ENCODE measurements at regions not wholly inside any gene's neighbourhood (a gene's known extent, or its start where the extent isn't known, plus 50 kb on each side); places are given as distances from the start of the nearest gene placed in this dataset.

- Histone ChIP-seq H2BK20ac (ENCODE audit: low read depth, low read length) (no peak overlapping the region), H4K20me1 (ENCODE audit: insufficient read depth, low read length) (no peaks in the 10 kb centered on the region), H3K9ac (ENCODE audit: low read depth, low read length) (no peak overlapping the region), H3K27ac (ENCODE audit: insufficient read depth, low read length) (no peak overlapping the region), H2AK9ac (replicated peaks; ENCODE audit: low read depth, low read length, poor library complexity) (no peak overlapping the region), H3K18ac (ENCODE audit: low read depth, low read length) (no peak overlapping the region), H4K5ac (ENCODE audit: low read depth, low read length) (no peak overlapping the region), H3K36me3 (ENCODE audit: control insufficient read depth, insufficient read depth, low read length) (no peaks in the 10 kb centered on the region), H3K9me3 (ENCODE audit: control insufficient read depth, insufficient read depth, low read length) (peaks cover 18% of the 10 kb centered on the region), H2BK15ac (ENCODE audit: low read depth, low read length) (no peak overlapping the region), H4K8ac (ENCODE audit: low read depth in 2 of 2, low read length in 2 of 2) (no peak overlapping the region), H3K79me1 (ENCODE audit: low read depth in 1 of 2, low read length in 2 of 2) (no peaks in the 10 kb centered on the region), H3K56ac (ENCODE audit: extremely low read depth, insufficient read depth, low read length) (no peak overlapping the region), H3K4me1 (ENCODE audit: control insufficient read depth, insufficient read depth, low read length) (no peaks in the 10 kb centered on the region), H2AK5ac (ENCODE audit: low read depth, low read length) (no peak overlapping the region), H3K9me1 (ENCODE audit: insufficient read depth, low read length) (no peaks in the 10 kb centered on the region), H4K91ac (ENCODE audit: insufficient read depth, low read depth, low read length) (no peak overlapping the region), H2BK120ac (ENCODE audit: low read depth, low read length) (no peak overlapping the region), H2BK5ac (ENCODE audit: low read depth, low read length, poor library complexity, severe bottlenecking) (no peak overlapping the region), H3K4ac (ENCODE audit: low read depth, low read length) (no peak overlapping the region), H2AFZ (replicated peaks; ENCODE audit: low read length, poor library complexity) (no peak overlapping the region), H3K4me2 (ENCODE audit: low read depth, low read length) (no peak overlapping the region), H3K23ac (ENCODE audit: low read depth, low read length) (no peak overlapping the region), H3K27me3 (ENCODE audit: control insufficient read depth, insufficient read depth, low read length) (no peaks in the 10 kb centered on the region), H3K4me3 (ENCODE audit: insufficient read depth, low read depth, low read length) (no peak overlapping the region), H3K14ac (replicated peaks; ENCODE audit: low read depth, low read length) (no peak overlapping the region)
- intact Hi-C loops (cut with micrococcal nuclease): no loop called here
- BruUV-seq (replicated peaks): no TSS peak
- no CpG with 5 or more reads among the region's 5 CpGs for WGBS, 2 experiments (ENCODE audit: extremely low coverage in 2 of 2, insufficient read length in 1 of 2)
- no peak for DNase-seq
- TF ChIP-seq CEBPB (IDR thresholded peaks at IDR 0.05; ENCODE audit: low read depth, low read length): no peak
- ChIA-PET CTCF (no interaction called here), POLR2A (ENCODE audit: unreplicated experiment) (no interaction called here)
- in situ Hi-C loops (cut with MboI; ENCODE audit: low sequenced_read_pairs): no loop called here
- no peak for ATAC-seq (ENCODE audit: low read depth)
- dilution Hi-C loops (cut with HindIII; ENCODE audit: low sequenced_read_pairs, unreplicated experiment): no loop called here
Observed at GRCh38 chr16:5364186-5364585, 266.6 kb upstream of the EEF2KMT start.
